ENCODE measurements at regions not wholly inside any gene's neighbourhood (a gene's known extent, or its start where the extent isn't known, plus 50 kb on each side); places are given as distances from the start of the nearest gene placed in this dataset.

GRCh38 chr13:58855283-58855682, 1223.7 kb downstream of the PCDH17 start:
- TF ChIP-seq REST (IDR thresholded peaks at IDR 0.05; ENCODE audit: insufficient read depth in 1 of 2, low read depth in 2 of 2, low read length in 2 of 2) (no peak), POLR2AphosphoS5 (IDR thresholded peaks at IDR 0.05; ENCODE audit: low read depth, low read length) (no peak)

GRCh38 chr13:58858870-58859371, 1227.4 kb downstream of the PCDH17 start:
- no peak for TF ChIP-seq REST (IDR thresholded peaks at IDR 0.05; ENCODE audit: insufficient read depth in 1 of 2, low read depth in 2 of 2, low read length in 2 of 2)
- no peak for TF ChIP-seq SIN3A (IDR thresholded peaks at IDR 0.05; ENCODE audit: borderline replicate concordance, insufficient read depth, low read length)
- TF ChIP-seq FOXP2 (optimal IDR thresholded peaks at IDR 0.05; ENCODE audit: borderline replicate concordance, extremely low read depth, extremely low read length, insufficient read depth) = no peak
- no peak for TF ChIP-seq POLR2AphosphoS5 (IDR thresholded peaks at IDR 0.05; ENCODE audit: low read depth, low read length)
- no peak for TF ChIP-seq TAF1 (IDR thresholded peaks at IDR 0.05; ENCODE audit: borderline replicate concordance, insufficient read depth, low read length)

GRCh38 chr13:58865286-58865685, 1233.7 kb downstream of the PCDH17 start:
- TF ChIP-seq TAF1 (IDR thresholded peaks at IDR 0.05; ENCODE audit: borderline replicate concordance, insufficient read depth, low read length) = no peak
- TF ChIP-seq REST (IDR thresholded peaks at IDR 0.05; ENCODE audit: insufficient read depth in 1 of 2, low read depth in 2 of 2, low read length in 2 of 2) = no peak
- TF ChIP-seq SIN3A (IDR thresholded peaks at IDR 0.05; ENCODE audit: borderline replicate concordance, insufficient read depth, low read length) = no peak
- TF ChIP-seq FOXP2 (optimal IDR thresholded peaks at IDR 0.05; ENCODE audit: borderline replicate concordance, extremely low read depth, extremely low read length, insufficient read depth) = no peak
- TF ChIP-seq POLR2AphosphoS5 (IDR thresholded peaks at IDR 0.05; ENCODE audit: low read depth, low read length) = no peak

- TF ChIP-seq POLR2AphosphoS5 (IDR thresholded peaks at IDR 0.05; ENCODE audit: low read depth, low read length) (no peak), FOXP2 (optimal IDR thresholded peaks at IDR 0.05; ENCODE audit: borderline replicate concordance, extremely low read depth, extremely low read length, insufficient read depth) (no peak), REST (IDR thresholded peaks at IDR 0.05; ENCODE audit: insufficient read depth in 1 of 2, low read depth in 2 of 2, low read length in 2 of 2) (no peak), SIN3A (IDR thresholded peaks at IDR 0.05; ENCODE audit: borderline replicate concordance, insufficient read depth, low read length) (no peak), TAF1 (IDR thresholded peaks at IDR 0.05; ENCODE audit: borderline replicate concordance, insufficient read depth, low read length) (no peak)
These were observed 1238.0 kb downstream of the PCDH17 start for GRCh38 chr13:58869566-58869965.

GRCh38 chr13:58876473-58876872, 1244.9 kb downstream of the PCDH17 start:
- TF ChIP-seq REST (IDR thresholded peaks at IDR 0.05; ENCODE audit: insufficient read depth in 1 of 2, low read depth in 2 of 2, low read length in 2 of 2) = no peak
- no peak for TF ChIP-seq FOXP2 (optimal IDR thresholded peaks at IDR 0.05; ENCODE audit: borderline replicate concordance, extremely low read depth, extremely low read length, insufficient read depth)
- no peak for TF ChIP-seq POLR2AphosphoS5 (IDR thresholded peaks at IDR 0.05; ENCODE audit: low read depth, low read length)
- no peak for TF ChIP-seq TAF1 (IDR thresholded peaks at IDR 0.05; ENCODE audit: borderline replicate concordance, insufficient read depth, low read length)
- no peak for TF ChIP-seq SIN3A (IDR thresholded peaks at IDR 0.05; ENCODE audit: borderline replicate concordance, insufficient read depth, low read length)
